NCI-H510A (cell line): ENCODE measurements at regions not wholly inside any gene's neighbourhood (a gene's known extent, or its start where the extent isn't known, plus 50 kb on each side); places are given as distances from the start of the nearest gene placed in this dataset.
A peak's percentile ranks its signal among the peaks of the same experiment; 100 is the strongest.

Source experiments
- DNase-seq: peaks from one replicate; lab custom pipeline; 2025; lab: John Stamatoyannopoulos, UW

DNA sequence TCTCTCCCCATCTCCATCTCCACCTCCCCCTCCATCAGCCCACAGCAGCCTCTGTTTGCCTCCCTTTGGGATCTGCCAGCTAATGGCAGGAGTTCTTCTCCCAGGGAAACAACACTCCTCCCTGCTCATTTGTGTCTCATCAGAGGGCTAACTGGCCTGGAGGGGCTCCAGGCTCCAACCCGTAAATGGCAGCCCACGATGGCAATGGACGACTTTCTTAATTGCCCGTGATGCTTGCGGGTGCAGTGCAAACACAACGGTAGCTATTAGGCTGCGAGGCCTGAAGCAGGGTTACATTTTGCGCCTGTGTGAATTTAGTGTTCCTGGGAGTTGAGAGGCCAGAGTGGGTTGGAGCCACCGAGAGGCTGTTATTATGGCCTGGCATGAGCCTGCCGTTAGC lies 285.1 kb downstream of the TNS1 start:
- DNase-seq = no peak

GRCh38 chr2:217715484-217715883 lies 287.3 kb downstream of the TNS1 start:
- no peak for DNase-seq

GRCh38 chr2:217714287-217714751 lies 288.5 kb downstream of the TNS1 start:
- DNase-seq = no peak

- DNase-seq = peak; percentile 47
These were observed 289.2 kb downstream of the TNS1 start for GRCh38 chr2:217713395-217714286.

DNA sequence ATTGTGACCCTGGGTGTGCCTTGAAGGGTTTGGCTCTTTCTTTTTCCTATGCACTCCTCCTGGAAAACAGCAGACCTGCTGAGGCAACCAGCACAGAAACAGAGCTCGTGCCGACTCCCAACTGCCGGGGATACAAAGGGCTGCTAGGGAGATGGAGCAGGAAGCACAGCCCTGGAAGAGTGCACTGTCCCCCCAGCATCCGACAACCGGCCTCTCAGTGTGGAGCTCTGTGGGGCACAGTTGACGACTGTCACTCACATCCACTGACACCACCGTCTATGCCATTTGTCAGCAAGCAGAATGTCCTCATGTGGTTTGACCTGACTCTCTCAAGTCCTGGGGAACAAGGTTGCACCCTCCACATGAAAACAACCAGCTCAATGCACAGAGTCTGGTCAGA lies 290.4 kb downstream of the TNS1 start:
- no peak for DNase-seq

- no peak for DNase-seq
These were observed 291.6 kb downstream of the TNS1 start for GRCh38 chr2:217711188-217711587.

DNA sequence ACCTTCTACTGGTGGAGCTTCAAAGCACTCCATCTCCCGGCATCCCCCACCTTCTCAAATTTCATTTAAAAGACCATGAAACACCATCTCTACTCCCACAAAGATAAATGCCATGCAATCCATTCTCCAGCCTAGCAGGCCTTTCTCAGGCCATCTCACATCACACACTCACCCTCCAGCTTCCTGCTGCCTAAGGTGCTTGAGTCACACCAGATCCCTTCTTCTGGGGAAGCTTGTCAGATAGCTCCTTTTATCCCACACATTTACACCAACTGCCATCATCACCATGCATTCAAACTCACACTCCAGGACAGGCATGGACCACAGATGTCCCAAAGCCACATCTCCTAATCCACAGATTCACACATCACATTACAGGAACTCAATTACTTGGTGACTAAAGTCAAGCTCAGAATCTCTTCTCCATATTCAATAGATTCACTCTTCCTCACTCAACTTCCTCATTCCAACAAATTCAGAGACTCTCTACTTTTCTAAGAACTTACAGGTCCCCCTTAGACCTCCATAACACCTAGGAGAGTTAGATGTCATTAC lies 292.5 kb downstream of the TNS1 start:
- DNase-seq = no peak

DNA sequence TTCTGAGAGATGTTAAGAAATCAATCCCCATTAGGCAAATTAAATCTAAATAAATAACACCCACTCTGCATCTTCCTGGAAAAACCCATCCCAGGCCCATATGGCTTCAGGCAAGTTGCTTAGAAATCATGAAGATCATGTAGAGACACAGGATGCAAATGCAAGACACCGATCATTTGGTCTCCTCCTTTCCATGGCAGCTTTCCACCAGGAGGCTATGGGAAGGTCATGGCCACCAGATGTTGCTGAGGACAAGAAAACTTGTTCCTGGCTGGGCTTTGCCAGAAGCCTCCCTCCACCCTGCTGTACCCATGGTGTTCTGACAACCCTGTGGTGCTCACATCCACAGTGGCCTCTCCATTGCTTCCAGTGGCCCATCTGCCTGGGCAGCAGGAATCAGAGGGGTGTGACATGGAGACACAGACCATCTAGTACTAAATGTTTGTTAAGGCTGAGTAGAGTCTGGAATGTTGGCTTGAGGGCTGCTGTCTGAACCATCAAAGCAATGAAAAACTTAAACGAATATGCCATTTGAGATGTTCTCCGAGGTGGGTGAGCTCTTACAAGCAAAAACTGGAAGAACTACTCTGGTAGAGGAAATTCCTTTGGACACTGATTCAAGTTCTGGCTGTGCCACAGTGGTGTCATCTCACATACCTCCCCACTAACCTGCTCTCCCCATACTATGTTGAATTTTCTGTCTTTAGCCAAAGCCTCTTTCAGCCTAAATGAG lies 293.2 kb downstream of the TNS1 start:
- DNase-seq = no peak

GRCh38 chr2:217707131-217707611 lies 295.6 kb downstream of the TNS1 start:
- DNase-seq = no peak

GRCh38 chr2:217706513-217706912 lies 296.3 kb downstream of the TNS1 start:
- DNase-seq = no peak

DNA sequence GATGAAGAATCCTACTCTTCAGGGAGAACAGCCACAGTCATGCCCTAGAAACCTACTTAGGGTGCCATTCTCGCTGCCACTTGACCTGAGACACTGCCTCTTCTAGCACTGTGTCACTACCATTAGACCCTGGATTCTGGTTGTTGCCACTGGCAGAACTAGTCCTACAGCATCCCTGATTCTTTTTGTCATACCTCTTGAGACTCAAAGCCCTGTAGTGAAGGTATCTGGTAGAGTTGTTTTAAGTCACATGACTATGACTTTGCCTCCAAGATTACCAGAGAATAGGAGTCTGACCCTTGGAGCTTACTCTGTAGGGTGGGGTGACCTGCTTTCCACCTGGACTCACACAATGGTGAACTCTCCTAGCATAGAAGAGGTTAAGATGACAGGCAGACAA lies 296.7 kb downstream of the TNS1 start:
- DNase-seq = no peak

- no peak for DNase-seq
These were observed 297.3 kb downstream of the TNS1 start for GRCh38 chr2:217705461-217705860.

DNA sequence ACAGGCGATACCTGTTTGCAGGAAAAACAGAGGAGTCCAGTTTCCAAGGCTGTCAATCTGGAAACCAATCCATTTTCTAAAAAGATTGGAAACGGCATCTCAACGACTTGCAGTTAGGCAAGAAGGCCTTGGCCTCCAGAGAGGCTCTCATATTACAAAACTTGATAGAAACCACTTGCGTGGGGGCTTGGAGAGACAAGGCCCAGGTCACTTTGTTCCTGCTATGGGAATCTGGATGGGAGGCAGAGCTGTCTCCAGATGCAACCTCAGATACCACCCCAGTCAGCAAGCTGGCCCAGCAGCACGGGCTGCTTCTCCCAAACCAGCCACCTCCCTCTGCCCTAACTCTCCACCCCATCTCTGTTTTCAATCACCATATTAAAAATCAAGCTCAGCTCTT lies 298.8 kb downstream of the TNS1 start:
- peak; percentile 15 for DNase-seq

DNA sequence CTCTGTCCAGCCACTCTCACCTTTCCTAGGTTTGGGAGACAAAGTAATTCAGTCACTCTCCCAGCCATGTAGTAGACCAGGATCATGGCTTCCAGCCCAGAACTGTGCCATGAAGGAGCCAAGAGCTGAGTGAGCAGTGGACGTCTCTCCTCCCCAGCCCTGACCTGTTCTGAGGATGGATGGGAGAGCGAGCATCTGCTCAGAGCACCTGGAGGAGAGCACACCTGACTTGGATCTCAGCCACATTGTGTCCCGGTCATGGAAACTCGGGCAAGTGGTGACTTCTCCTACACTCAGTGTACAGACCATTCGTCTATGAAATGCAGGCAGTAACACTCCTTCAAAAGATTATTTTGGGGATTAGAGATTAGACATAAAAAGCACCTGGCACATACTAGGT lies 299.7 kb downstream of the TNS1 start:
- DNase-seq = no peak

DNA sequence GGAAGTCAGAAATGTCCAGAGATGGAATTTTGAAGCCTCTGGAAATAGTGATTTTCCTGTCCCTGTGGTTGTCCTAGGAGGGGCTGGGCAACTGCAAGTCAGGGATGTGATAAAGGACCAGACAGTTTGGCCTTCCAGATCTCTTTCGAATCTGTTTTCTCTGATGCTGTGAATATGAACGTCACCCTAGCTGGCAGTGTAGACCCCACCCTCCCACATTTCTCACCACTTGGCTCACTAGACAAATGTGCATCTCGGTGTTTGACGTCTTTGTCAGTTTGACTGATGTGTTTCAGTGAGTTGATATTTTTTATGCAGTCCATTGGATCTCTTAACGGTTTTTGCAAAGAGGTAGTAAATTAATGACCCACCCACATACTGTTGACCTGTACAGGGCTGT lies 301.2 kb downstream of the TNS1 start:
- no peak for DNase-seq

GRCh38 chr2:217698691-217699090 lies 304.1 kb downstream of the TNS1 start:
- no peak for DNase-seq

DNA sequence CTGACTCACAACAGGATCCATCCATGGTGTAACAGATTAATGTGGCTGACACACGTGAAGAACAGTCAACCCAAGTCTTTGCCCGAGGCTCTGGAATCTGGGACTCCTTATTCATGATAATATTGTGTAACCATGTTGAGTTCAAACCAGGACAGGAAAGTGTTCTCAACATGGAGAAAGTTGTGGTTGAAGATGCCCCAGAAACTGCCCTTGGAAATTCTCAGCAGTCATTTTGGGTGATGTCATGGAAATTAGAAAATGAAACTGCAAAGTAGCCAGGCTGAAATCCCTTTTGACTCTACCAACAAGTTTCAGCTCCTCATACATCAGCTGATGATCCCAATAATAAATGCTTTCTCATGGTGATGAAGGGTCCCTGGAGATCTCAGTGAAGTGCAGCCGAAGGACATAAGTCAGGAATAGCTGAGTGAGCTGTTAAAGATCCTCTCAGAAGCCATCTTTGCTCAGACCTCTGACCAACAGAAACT lies 307.7 kb downstream of the TNS1 start:
- DNase-seq = no peak

DNA sequence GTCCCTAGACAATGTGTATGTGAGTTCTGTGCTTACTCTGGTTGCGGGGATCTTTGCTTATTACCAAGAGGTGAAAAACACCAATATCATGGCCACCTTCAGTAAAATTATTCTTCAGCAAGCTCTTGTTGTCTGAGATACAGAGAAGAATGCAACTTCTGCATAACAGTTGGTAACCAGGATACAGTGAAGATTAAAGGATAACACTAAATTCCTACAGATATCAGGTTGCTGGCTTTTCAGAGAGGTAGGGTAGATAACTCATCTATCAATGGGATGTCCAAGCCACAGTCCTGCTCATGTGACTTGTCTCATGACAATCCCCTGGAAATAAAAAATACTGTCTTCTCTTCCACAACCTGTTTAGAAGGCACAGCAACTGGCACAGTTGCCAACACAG lies 308.5 kb downstream of the TNS1 start:
- no peak for DNase-seq

DNA sequence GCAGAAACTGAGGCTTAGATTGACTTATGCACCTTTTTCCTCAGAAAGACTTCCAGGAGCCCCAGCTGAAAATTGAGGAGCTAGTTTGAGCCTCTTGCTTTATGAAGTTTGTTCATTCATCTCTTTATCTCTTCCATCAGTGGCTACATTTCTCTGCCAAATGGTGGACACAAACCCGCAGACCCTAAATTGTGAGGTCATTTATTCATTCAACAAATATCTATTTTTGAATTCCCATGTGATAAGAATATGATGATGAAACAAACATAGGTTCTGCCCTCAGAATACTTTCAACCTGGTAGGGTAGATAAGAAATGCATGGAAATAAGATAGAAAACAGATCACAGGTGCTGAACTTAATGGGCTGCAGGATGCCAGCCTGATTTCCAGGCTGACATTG lies 309.4 kb downstream of the TNS1 start:
- DNase-seq = no peak

DNA sequence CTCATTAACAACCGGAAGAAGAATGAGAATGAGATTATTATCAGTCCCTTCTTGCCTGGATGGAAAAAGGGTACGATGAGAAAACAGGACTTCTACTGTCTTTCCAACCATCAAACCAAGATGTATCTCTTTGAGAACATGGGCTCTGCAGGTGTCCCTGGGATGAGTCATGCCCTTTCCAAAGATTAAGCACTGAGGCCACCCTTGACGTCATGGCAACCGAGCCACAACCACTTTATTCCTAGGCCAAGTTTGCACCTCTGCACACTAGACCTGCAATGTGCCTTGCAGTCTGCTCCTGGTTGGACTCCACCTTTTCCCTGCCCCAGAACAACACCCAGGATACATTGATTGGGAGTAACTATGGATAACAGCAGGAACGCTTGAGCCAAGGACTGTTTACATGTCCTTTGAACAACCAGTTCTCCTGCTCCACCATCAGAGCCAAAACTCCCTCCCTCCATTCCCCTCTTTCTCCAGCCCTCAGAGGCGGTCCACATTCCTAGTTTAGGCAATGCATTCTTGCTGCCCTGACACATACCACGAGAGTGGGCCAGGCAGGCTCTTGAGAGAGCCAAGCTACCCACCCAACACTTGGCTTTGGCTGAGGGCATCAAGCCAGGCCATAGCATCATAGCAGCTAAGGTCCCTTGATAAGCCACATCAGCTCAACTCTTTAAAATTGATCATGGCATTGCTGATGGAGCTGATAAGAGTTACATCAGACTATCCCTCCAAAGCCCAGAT lies 310.7 kb downstream of the TNS1 start:
- DNase-seq = no peak

DNA sequence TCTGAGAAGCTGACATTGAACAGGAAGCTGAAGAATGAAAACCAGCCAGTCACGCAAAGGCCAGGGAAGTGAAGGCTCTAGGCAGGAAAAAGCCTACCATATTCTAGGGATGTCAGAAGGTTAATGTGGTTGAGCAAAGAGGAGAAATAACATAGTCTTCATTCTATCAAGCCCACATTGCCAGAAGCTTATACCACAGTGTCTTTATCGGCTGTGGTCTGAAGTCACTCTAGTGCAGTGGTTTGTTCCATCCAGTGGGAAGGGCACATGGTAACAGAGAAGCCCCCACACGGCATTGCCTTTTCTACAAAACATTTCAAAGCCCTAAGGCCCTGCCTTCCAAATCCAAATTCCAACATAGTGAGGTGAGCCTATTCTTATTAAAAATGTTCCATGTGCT lies 311.3 kb downstream of the TNS1 start:
- no peak for DNase-seq

DNA sequence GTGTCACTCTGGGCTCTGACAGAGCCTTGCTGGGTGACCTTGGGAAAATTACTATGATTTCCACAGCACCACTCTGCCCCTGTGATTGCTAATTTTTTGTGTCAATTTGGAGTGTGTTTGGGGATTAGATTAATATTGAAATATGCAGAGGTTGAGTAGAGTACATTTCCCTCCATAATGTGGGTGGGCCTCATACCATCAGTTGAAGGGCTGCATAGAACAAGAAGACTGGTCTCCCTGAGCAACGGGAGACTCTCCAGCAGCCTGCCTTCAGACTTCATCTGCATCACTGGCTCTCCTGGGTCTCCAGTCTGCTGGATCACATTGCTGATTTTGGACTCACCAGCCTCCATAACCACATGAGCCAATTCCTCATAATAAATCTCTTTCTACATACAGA lies 313.7 kb downstream of the TNS1 start:
- no peak for DNase-seq
